ENCODE measurements at regions not wholly inside any gene's neighbourhood (a gene's known extent, or its start where the extent isn't known, plus 50 kb on each side); places are given as distances from the start of the nearest gene placed in this dataset.

DNA sequence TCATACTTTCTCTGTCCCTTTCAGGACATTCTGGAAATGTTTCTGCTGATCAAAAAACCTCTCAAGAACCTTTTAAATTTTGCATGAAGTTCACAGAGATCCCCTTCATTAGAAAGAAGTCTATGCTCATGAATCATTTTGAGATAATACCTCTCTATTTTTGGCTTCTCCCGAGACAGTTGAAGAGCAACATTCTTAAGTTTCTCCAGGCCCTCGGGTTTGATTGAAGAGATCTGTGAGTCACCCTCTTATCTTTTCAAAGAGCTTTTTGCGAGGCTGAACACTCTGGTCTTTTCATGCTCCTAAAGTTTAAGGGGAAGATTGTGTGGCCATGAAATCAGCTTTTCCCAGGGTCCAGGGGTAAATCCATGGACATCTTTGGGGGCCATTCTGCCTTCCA lies 354.2 kb downstream of the FBXO15 start:
- TF ChIP-seq, protein P1, sequence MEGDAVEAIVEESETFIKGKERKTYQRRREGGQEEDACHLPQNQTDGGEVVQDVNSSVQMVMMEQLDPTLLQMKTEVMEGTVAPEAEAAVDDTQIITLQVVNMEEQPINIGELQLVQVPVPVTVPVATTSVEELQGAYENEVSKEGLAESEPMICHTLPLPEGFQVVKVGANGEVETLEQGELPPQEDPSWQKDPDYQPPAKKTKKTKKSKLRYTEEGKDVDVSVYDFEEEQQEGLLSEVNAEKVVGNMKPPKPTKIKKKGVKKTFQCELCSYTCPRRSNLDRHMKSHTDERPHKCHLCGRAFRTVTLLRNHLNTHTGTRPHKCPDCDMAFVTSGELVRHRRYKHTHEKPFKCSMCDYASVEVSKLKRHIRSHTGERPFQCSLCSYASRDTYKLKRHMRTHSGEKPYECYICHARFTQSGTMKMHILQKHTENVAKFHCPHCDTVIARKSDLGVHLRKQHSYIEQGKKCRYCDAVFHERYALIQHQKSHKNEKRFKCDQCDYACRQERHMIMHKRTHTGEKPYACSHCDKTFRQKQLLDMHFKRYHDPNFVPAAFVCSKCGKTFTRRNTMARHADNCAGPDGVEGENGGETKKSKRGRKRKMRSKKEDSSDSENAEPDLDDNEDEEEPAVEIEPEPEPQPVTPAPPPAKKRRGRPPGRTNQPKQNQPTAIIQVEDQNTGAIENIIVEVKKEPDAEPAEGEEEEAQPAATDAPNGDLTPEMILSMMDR (conservative IDR thresholded peaks at IDR 0.05), result no peak
- H3K27me3 ChIP-seq (ENCODE audit: insufficient read depth, low read length), result no peaks in the 10 kb centered on the region
- H3K79me2 ChIP-seq (ENCODE audit: insufficient read depth, low read length), result no peaks in the 10 kb centered on the region
- H3K23ac ChIP-seq (ENCODE audit: insufficient read length, low read depth, low read length), result no peak overlapping the region
- no peak overlapping the region for H3K4me2 ChIP-seq (ENCODE audit: insufficient read depth, insufficient read length, low read length)
- 0 out of 5 replicates have a peak, but pooled peaks cover 0 to 2% of the 10 kb centered on the region in 2 experiments for H3K9me3 Mint-ChIP-seq
- H3K36me3 Mint-ChIP-seq (ENCODE audit: insufficient read depth in 1 of 3, low read depth in 3 of 3), result no peaks in the 10 kb centered on the region
- no peak overlapping the region for H2BK20ac ChIP-seq (ENCODE audit: low read depth, low read length, poor library complexity, severe bottlenecking)
- H3K56ac ChIP-seq (ENCODE audit: insufficient read length, low read depth, low read length), result no peak overlapping the region
- no peak overlapping the region for H3K9ac ChIP-seq (ENCODE audit: extremely low read depth, insufficient read length, low read length)
- no peak overlapping the region for H2AFZ ChIP-seq (ENCODE audit: low read length)
- no peaks in the 10 kb centered on the region for H3K23me2 ChIP-seq (ENCODE audit: insufficient read length, low read depth, low read length, poor library complexity, severe bottlenecking)
- no peaks in the 10 kb centered on the region for H3K79me1 ChIP-seq (ENCODE audit: insufficient read depth, low read depth, low read length, poor library complexity, severe bottlenecking)
- no peak overlapping the region for H3T11ph ChIP-seq (ENCODE audit: low read length)
- H3K27ac ChIP-seq (ENCODE audit: insufficient read length, low read depth, low read length), result no peak overlapping the region
- no peak overlapping the region for H4K8ac ChIP-seq (replicated peaks; ENCODE audit: insufficient read length, low read depth, low read length)
- no peaks in the 10 kb centered on the region for H3K9me3 ChIP-seq (ENCODE audit: control insufficient read depth, low read depth, low read length)
- H3K27ac Mint-ChIP-seq, result no peak overlapping the region
- H4K5ac ChIP-seq (ENCODE audit: insufficient read length, low read depth, low read length), result no peak overlapping the region
- H2BK12ac ChIP-seq (ENCODE audit: insufficient read length, low read depth, low read length), result no peak overlapping the region
- peaks cover 3 to 5% of the 10 kb centered on the region in 2 experiments for H3K4me1 Mint-ChIP-seq
- no peak overlapping the region for H2BK120ac ChIP-seq (ENCODE audit: low read depth, low read length, poor library complexity, severe bottlenecking)
- WGBS (ENCODE audit: extremely low coverage, insufficient read length, low lambda C conversion rate), result no CpG with 5 or more reads among the region's 3 CpGs
- no peak overlapping the region for H4K91ac ChIP-seq (ENCODE audit: insufficient read length, low read depth, low read length)
- DNase-seq, result no peak
- H3K27me3 Mint-ChIP-seq (ENCODE audit: low read depth), result no peaks in the 10 kb centered on the region; the same call in 1 of the 2 replicates
- H3K4me3 Mint-ChIP-seq, result no peak overlapping the region
- H3K18ac ChIP-seq (ENCODE audit: insufficient read length, low read depth, low read length), result no peak overlapping the region
- no peak overlapping the region for H2BK5ac ChIP-seq (ENCODE audit: insufficient read length, low read length)
- H4K20me1 ChIP-seq (ENCODE audit: control insufficient read depth, insufficient read depth, insufficient read length), result no peaks in the 10 kb centered on the region
- no peak overlapping the region for H3K14ac ChIP-seq (ENCODE audit: insufficient read depth, low read length)
- H3K4me1 ChIP-seq (ENCODE audit: insufficient read depth, low read length), result no peaks in the 10 kb centered on the region
- H2BK15ac ChIP-seq (ENCODE audit: low read depth, low read length), result no peak overlapping the region
- H2AK5ac ChIP-seq (ENCODE audit: insufficient read length, low read length), result no peak overlapping the region
- no peak overlapping the region for H3K4ac ChIP-seq (ENCODE audit: low read depth, low read length)

Measured in H9 (cell line).